Astrocyte (in vitro differentiated cells and primary cell): ENCODE measurements at regions not wholly inside any gene's neighbourhood (a gene's known extent, or its start where the extent isn't known, plus 50 kb on each side); places are given as distances from the start of the nearest gene placed in this dataset.
"Not testable (repeated sequence)": the region's sequence is repeated elsewhere in the genome, so short reads cannot be mapped to it uniquely, and the experiment has no call there.

Experiments
- DNase-seq: peaks from one replicate; pipeline ENCODE4 v3.0.0-alpha.2; 2010; ENCODE audit warnings: low read depth
- FAIRE-seq: peaks from 2 replicates; lab custom pipeline; 2011; peaks lifted over from hg19 to GRCh38; lab: Jason Lieb, UNC
- H2AFZ ChIP-seq: 2 replicates; pipeline ENCODE4 v1.6.0; 2012; ENCODE audit warnings: low read depth, low read length, inconsistent platforms
- H3K27ac ChIP-seq: 2 replicates; pipeline ENCODE4 v1.5.1; 2011; ENCODE audit warnings: low read depth, low read length, inconsistent platforms
- H3K27me3 ChIP-seq: 2 replicates; pipeline ENCODE4 v1.6.0; 2011; ENCODE audit warnings: low read length, inconsistent platforms; ENCODE audit not compliant: insufficient read depth
- H3K36me3 ChIP-seq: 2 replicates; pipeline ENCODE4 v1.5.1; 2011; ENCODE audit warnings: low read length, inconsistent platforms; ENCODE audit not compliant: insufficient read depth
- H3K4me1 ChIP-seq: 2 replicates; pipeline ENCODE4 v1.5.1; 2011; ENCODE audit warnings: low read length, inconsistent platforms; ENCODE audit not compliant: insufficient read depth
- H3K4me2 ChIP-seq: 2 replicates; pipeline ENCODE4 v1.6.0; 2012; ENCODE audit warnings: low read length, inconsistent platforms
- H3K4me3 ChIP-seq: 2 replicates; pipeline ENCODE4 v1.5.1; 2011; ENCODE audit warnings: low read depth, mild to moderate bottlenecking, low read length, inconsistent platforms; ENCODE audit not compliant: insufficient read depth
- H3K79me2 ChIP-seq: 2 replicates; pipeline ENCODE4 v1.6.0; 2012; ENCODE audit warnings: mild to moderate bottlenecking, low read length, inconsistent platforms; ENCODE audit not compliant: insufficient read depth
- H3K9ac ChIP-seq: 2 replicates; pipeline ENCODE4 v1.6.0; 2012; ENCODE audit warnings: mild to moderate bottlenecking, low read length, inconsistent platforms
- H3K9me3 ChIP-seq: 2 replicates; pipeline ENCODE4 v1.5.1; 2012; ENCODE audit warnings: low read depth, mild to moderate bottlenecking, low read length, inconsistent platforms; ENCODE audit not compliant: insufficient read depth
- H4K20me1 ChIP-seq: 2 replicates; pipeline ENCODE4 v1.6.0; 2012; ENCODE audit warnings: low read length, inconsistent platforms; ENCODE audit not compliant: insufficient read depth
- H3K27ac Mint-ChIP-seq: one replicate; pipeline ENCODE4 v1.8.0; 2021; ENCODE audit warnings: mild to moderate bottlenecking, mixed read lengths; ENCODE audit not compliant: unreplicated experiment
- H3K27me3 Mint-ChIP-seq: one replicate; pipeline ENCODE4 v1.8.0; 2021; ENCODE audit warnings: low read depth, mixed read lengths; ENCODE audit not compliant: unreplicated experiment
- H3K36me3 Mint-ChIP-seq: one replicate; pipeline ENCODE4 v1.8.0; 2021; ENCODE audit warnings: low read depth, mixed read lengths; ENCODE audit not compliant: unreplicated experiment
- H3K4me1 Mint-ChIP-seq: one replicate; pipeline ENCODE4 v1.8.0; 2021; ENCODE audit warnings: low read depth, mixed read lengths; ENCODE audit not compliant: unreplicated experiment
- H3K4me3 Mint-ChIP-seq: one replicate; pipeline ENCODE4 v1.8.0; 2021; ENCODE audit warnings: mild to moderate bottlenecking, moderate library complexity, mixed read lengths; ENCODE audit not compliant: unreplicated experiment
- H3K9me3 Mint-ChIP-seq: one replicate; pipeline ENCODE4 v1.8.0; 2021; ENCODE audit warnings: mild to moderate bottlenecking, mixed read lengths; ENCODE audit not compliant: unreplicated experiment
- EZH2 ChIP-seq: IDR thresholded peaks from 2 replicates; pipeline ENCODE4 v1.6.1; 2012; ENCODE audit warnings: mild to moderate bottlenecking, low read length, inconsistent platforms; ENCODE audit not compliant: insufficient read depth
- TF ChIP-seq, protein P1 (sequence below): IDR thresholded peaks from 2 replicates; pipeline ENCODE4 v1.5.1; 2011; ENCODE audit warnings: low read depth, mild to moderate bottlenecking, inconsistent platforms, low read length, moderate library complexity; ENCODE audit not compliant: insufficient read depth

DNA sequence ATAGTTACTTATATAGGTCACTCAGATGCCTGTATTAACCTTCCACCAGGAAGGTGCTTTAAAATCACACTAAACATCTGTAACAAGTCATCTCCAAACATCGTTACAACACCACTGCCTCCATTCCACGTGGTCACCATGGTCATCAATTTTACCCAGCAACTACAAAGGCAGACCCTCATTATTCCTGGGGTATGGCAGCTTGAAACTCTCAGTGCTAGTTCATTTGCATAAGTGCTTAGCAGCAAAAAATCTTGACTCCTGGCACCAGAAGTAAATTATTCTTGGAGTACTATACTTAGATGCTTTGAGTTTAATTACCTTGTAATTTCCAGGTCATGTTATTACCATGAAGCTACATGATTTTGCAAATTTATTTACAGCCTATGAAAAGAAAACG, 250.6 kb downstream of the KBTBD8 start:
- Histone ChIP-seq H3K4me2 (no peak overlapping the region), H4K20me1 (no peaks in the 10 kb centered on the region), H3K36me3 (no peaks in the 10 kb centered on the region), H2AFZ (no peak overlapping the region), H3K27ac (no peak overlapping the region), H3K4me3 (no peak overlapping the region), H3K79me2 (no peaks in the 10 kb centered on the region), H3K4me1 (no peaks in the 10 kb centered on the region), H3K27me3 (no peaks in the 10 kb centered on the region), H3K9ac (no peak overlapping the region), H3K9me3 (no peaks in the 10 kb centered on the region)
- Mint-ChIP-seq H3K27me3 (no peaks in the 10 kb centered on the region), H3K27ac (no peak overlapping the region), H3K4me1 (peaks cover 3% of the 10 kb centered on the region), H3K4me3 (no peak overlapping the region), H3K9me3 (no peaks in the 10 kb centered on the region), H3K36me3 (no peaks in the 10 kb centered on the region)
- FAIRE-seq, result no peak
- TF ChIP-seq EZH2, result no peak
- DNase-seq, result no peak

DNA sequence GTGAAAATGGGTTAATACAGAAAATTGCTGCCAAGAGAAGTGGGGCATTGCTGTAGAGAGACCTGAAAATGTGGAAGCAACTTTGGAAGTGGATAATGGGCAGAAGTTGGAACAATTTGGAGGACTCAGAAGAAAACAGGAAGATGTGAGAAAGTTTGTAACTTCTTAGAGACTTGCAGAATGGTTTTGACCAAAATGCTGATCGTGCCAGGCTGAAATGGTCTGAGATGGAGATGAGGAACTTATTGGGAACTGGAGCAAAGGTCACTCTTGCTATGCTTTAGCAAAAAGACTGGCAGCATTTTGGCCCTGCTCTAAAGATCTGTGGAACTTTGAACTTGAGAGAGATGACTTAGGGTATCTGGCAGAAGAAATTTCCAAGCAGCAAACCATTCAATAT, 254.8 kb downstream of the KBTBD8 start:
- not testable (repeated sequence) for H3K27me3 Mint-ChIP-seq, H3K36me3 Mint-ChIP-seq, H3K27ac ChIP-seq, H3K79me2 ChIP-seq, H3K9ac ChIP-seq, H4K20me1 ChIP-seq, H3K27ac Mint-ChIP-seq, H3K4me3 Mint-ChIP-seq, H3K4me1 Mint-ChIP-seq, FAIRE-seq, H3K4me1 ChIP-seq, H3K4me2 ChIP-seq, H2AFZ ChIP-seq, DNase-seq, H3K27me3 ChIP-seq, H3K4me3 ChIP-seq, H3K36me3 ChIP-seq, H3K9me3 ChIP-seq
- H3K9me3 Mint-ChIP-seq, result peaks cover 13% of the 10 kb centered on the region

GRCh38 chr3:67278015-67278618, 280.0 kb downstream of the KBTBD8 start:
- Histone ChIP-seq H3K79me2 (no peaks in the 10 kb centered on the region), H3K9ac (no peak overlapping the region), H3K9me3 (no peaks in the 10 kb centered on the region), H4K20me1 (no peaks in the 10 kb centered on the region), H3K27ac (no peak overlapping the region), H3K36me3 (no peaks in the 10 kb centered on the region), H3K4me3 (no peak overlapping the region), H3K4me2 (no peak overlapping the region), H3K4me1 (no peaks in the 10 kb centered on the region), H3K27me3 (no peaks in the 10 kb centered on the region), H2AFZ (no peak overlapping the region)
- Mint-ChIP-seq H3K36me3 (no peaks in the 10 kb centered on the region), H3K9me3 (peaks cover 9% of the 10 kb centered on the region), H3K27me3 (no peaks in the 10 kb centered on the region), H3K27ac (no peak overlapping the region), H3K4me1 (no peaks in the 10 kb centered on the region), H3K4me3 (no peak overlapping the region)
- TF ChIP-seq, protein P1, sequence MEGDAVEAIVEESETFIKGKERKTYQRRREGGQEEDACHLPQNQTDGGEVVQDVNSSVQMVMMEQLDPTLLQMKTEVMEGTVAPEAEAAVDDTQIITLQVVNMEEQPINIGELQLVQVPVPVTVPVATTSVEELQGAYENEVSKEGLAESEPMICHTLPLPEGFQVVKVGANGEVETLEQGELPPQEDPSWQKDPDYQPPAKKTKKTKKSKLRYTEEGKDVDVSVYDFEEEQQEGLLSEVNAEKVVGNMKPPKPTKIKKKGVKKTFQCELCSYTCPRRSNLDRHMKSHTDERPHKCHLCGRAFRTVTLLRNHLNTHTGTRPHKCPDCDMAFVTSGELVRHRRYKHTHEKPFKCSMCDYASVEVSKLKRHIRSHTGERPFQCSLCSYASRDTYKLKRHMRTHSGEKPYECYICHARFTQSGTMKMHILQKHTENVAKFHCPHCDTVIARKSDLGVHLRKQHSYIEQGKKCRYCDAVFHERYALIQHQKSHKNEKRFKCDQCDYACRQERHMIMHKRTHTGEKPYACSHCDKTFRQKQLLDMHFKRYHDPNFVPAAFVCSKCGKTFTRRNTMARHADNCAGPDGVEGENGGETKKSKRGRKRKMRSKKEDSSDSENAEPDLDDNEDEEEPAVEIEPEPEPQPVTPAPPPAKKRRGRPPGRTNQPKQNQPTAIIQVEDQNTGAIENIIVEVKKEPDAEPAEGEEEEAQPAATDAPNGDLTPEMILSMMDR, result no peak
- no peak for TF ChIP-seq EZH2
- FAIRE-seq, result no peak
- no peak for DNase-seq
